ENCODE measurements at regions not wholly inside any gene's neighbourhood (a gene's known extent, or its start where the extent isn't known, plus 50 kb on each side); places are given as distances from the start of the nearest gene placed in this dataset.

DNA sequence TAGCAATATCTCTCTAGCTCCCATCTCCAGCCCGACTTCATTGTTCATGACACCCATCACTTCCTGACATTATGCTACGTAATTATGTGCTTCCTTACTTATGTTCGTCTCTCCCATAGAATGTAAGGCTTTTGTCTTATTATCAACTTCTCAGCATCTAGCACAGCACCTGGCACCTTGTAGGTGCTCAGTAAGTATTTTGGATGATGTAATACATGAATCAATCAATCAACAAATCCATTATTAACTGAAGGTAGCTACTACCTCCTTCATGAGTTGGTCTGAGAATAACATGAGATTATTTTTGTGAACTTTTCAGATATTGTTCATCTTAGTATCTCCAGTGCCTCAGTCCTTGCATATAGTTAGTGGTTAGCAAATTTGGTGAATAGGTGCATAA, 109.3 kb downstream of the EN1 start:
- no peak for TF ChIP-seq CTCF (IDR thresholded peaks at IDR 0.05; ENCODE audit: insufficient read depth, low read depth, low read length)
- TF ChIP-seq EZH2 (IDR thresholded peaks at IDR 0.05; ENCODE audit: insufficient read depth, low read length): no peak
